GM23338 (cell line): ENCODE measurements at regions not wholly inside any gene's neighbourhood (a gene's known extent, or its start where the extent isn't known, plus 50 kb on each side); places are given as distances from the start of the nearest gene placed in this dataset.

Source experiments
- ATAC-seq: fragments of 200-7000 bp; cut with Tn5 transposase; 3 replicates; pipeline ENCODE4 v1.9.1; 2020
- DNase-seq: peaks from one replicate; pipeline ENCODE4 v3.0.0-alpha.2; 2015; ENCODE audit warnings: low spot score
- H2AFZ ChIP-seq: fragments of 200-600 bp; sonication (generic); 2 replicates; pipeline ENCODE4 v1.8.0; 2016; ENCODE audit warnings: antibody characterized with exemption, mild to moderate bottlenecking, moderate library complexity
- H3F3A ChIP-seq: fragments of 200-600 bp; sonication (generic); replicated peaks from 2 replicates; pipeline ENCODE4 v1.8.0; 2017; ENCODE audit warnings: antibody characterized with exemption, mixed run types, low read depth
- H3K27ac ChIP-seq: fragments of 200-600 bp; sonication (generic); 2 replicates; pipeline ENCODE4 v1.6.1; 2016; ENCODE audit warnings: low read depth
- H3K27me3 ChIP-seq: fragments of 200-600 bp; sonication (generic); 2 replicates; pipeline ENCODE4 v1.8.0; 2016; ENCODE audit warnings: mild to moderate bottlenecking, mixed run types, moderate library complexity; ENCODE audit not compliant: insufficient read depth
- H3K36me3 ChIP-seq: fragments of 200-600 bp; sonication (generic); 2 replicates; pipeline ENCODE4 v1.8.0; 2016; ENCODE audit warnings: mild to moderate bottlenecking; ENCODE audit not compliant: insufficient read depth
- H3K4me1 ChIP-seq: fragments of 200-600 bp; sonication (generic); 2 replicates; pipeline ENCODE4 v1.8.0; 2016; ENCODE audit warnings: mild to moderate bottlenecking, moderate library complexity; ENCODE audit not compliant: insufficient read depth
- H3K4me2 ChIP-seq: fragments of 200-600 bp; sonication (generic); 2 replicates; pipeline ENCODE4 v1.7.1; 2017; ENCODE audit warnings: mixed run types
- H3K4me3 ChIP-seq: fragments of 200-600 bp; sonication (generic); 2 replicates; pipeline ENCODE4 v1.6.1; 2016; ENCODE audit warnings: mixed run types
- H3K79me2 ChIP-seq: fragments of 200-600 bp; sonication (generic); replicated peaks from 2 replicates; pipeline ENCODE4 v1.8.0; 2017; ENCODE audit warnings: mild to moderate bottlenecking; ENCODE audit not compliant: insufficient read depth
- H3K9me2 ChIP-seq: fragments of 200-600 bp; sonication (generic); 2 replicates; pipeline ENCODE4 v1.8.0; 2017; ENCODE audit not compliant: insufficient read depth
- H4K20me1 ChIP-seq: fragments of 200-600 bp; sonication (generic); replicated peaks from 2 replicates; pipeline ENCODE4 v1.8.0; 2017; ENCODE audit warnings: mild to moderate bottlenecking; ENCODE audit not compliant: insufficient read depth
- H3K27ac Mint-ChIP-seq: 2 replicates; pipeline ENCODE4 v1.8.0; 2020; ENCODE audit warnings: inconsistent platforms, mild to moderate bottlenecking, moderate library complexity, mixed read lengths
- H3K27me3 Mint-ChIP-seq: 3 replicates; pipeline ENCODE4 v1.8.0; 2022; ENCODE audit warnings: low read depth, mild to moderate bottlenecking, moderate library complexity, mixed read lengths, inconsistent platforms; ENCODE audit not compliant: insufficient read depth, poor library complexity
- H3K36me3 Mint-ChIP-seq: 3 replicates; pipeline ENCODE4 v1.8.0; 2021; ENCODE audit warnings: low read depth, mild to moderate bottlenecking, inconsistent platforms, moderate library complexity, mixed read lengths
- H3K4me1 Mint-ChIP-seq: 3 replicates; pipeline ENCODE4 v1.8.0; 2020; ENCODE audit warnings: mild to moderate bottlenecking, inconsistent platforms, mixed read lengths
- H3K4me3 Mint-ChIP-seq: 3 replicates; pipeline ENCODE4 v1.8.0; 2021; ENCODE audit warnings: moderate library complexity, mild to moderate bottlenecking, inconsistent platforms, mixed read lengths
- H3K9me3 Mint-ChIP-seq: 3 replicates; pipeline ENCODE4 v1.8.0; 2020; ENCODE audit warnings: moderate library complexity, mild to moderate bottlenecking, inconsistent platforms, mixed read lengths
- CREB1 ChIP-seq: fragments of 250-450 bp; sonication (Bioruptor Pico); IDR thresholded peaks from 2 replicates; pipeline ENCODE4 v1.5.0; 2020; ENCODE audit warnings: low read depth, mild to moderate bottlenecking, moderate library complexity
- CTCF ChIP-seq, 2 experiments: fragments of 200-600 bp in 1 of 2; sonication (generic) in 1 of 2; conservative IDR thresholded peaks; 2 replicates each; pipeline versions ENCODE4 v1.5.1 to v1.6.1; 2016 to 2017; ENCODE audit warnings: antibody characterized with exemption in 2 of 2, low read depth in 2 of 2, mild to moderate bottlenecking in 2 of 2, moderate library complexity in 1 of 2
- ETS1 ChIP-seq: IDR thresholded peaks from 2 replicates; pipeline ENCODE4 v1.6.1; 2016; ENCODE audit warnings: antibody characterized with exemption
- POLR2AphosphoS5 ChIP-seq: IDR thresholded peaks from 2 replicates; pipeline ENCODE4 v1.6.1; 2016; ENCODE audit warnings: antibody characterized with exemption, low read depth
- ZNF114 ChIP-seq: fragments of 250-450 bp; sonication (Bioruptor Pico); IDR thresholded peaks from 2 replicates; pipeline ENCODE4 v1.5.0; 2020; ENCODE audit warnings: mild to moderate bottlenecking, moderate library complexity
- ZNF331 ChIP-seq: fragments of 250-450 bp; sonication (Bioruptor Pico); IDR thresholded peaks from 2 replicates; pipeline ENCODE4 v1.5.0; 2020; ENCODE audit warnings: low read depth, mild to moderate bottlenecking, moderate library complexity
- ZNF462 ChIP-seq: fragments of 250-450 bp; sonication (Bioruptor Pico); IDR thresholded peaks from 2 replicates; pipeline ENCODE4 v1.5.0; 2020; ENCODE audit warnings: mild to moderate bottlenecking, moderate library complexity

GRCh38 chr1:232873931-232874330 is 68.7 kb downstream of the MAP10 start (continued):
- TF ChIP-seq ZNF462 (CRISPR knock-in tag) (no peak), CREB1 (CRISPR knock-in tag) (no peak), ZNF331 (CRISPR knock-in tag) (no peak)

GRCh38 chr1:232875536-232875935 is 70.3 kb downstream of the MAP10 start:
- Histone ChIP-seq H3K9me2 (peaks cover 11% of the 10 kb centered on the region; the same call in 1 of the 2 replicates), H3K79me2 (no peaks in the 10 kb centered on the region), H4K20me1 (no peaks in the 10 kb centered on the region), H2AFZ (no peak overlapping the region), H3K36me3 (no peaks in the 10 kb centered on the region), H3F3A (no peaks in the 10 kb centered on the region), H3K27me3 (no peaks in the 10 kb centered on the region), H3K4me2 (no peak overlapping the region), H3K4me3 (no peak overlapping the region), H3K4me1 (no peaks in the 10 kb centered on the region), H3K27ac (no peak overlapping the region)
- Mint-ChIP-seq H3K27me3 (no peaks in the 10 kb centered on the region), H3K36me3 (no peaks in the 10 kb centered on the region), H3K9me3 (no peaks in the 10 kb centered on the region), H3K4me3 (no peak overlapping the region), H3K27ac (no peak overlapping the region), H3K4me1 (no peaks in the 10 kb centered on the region)
- ATAC-seq (no peak), DNase-seq (no peak)
- no peak for TF ChIP-seq CTCF (conservative IDR thresholded peaks at IDR 0.05; ENCODE audit: low read depth in 2 of 2)
- no peak for TF ChIP-seq CREB1 (CRISPR knock-in tag)
- no peak for TF ChIP-seq ZNF114 (CRISPR knock-in tag)
- TF ChIP-seq ZNF331 (CRISPR knock-in tag) = no peak
- TF ChIP-seq POLR2AphosphoS5 = no peak
- no peak for TF ChIP-seq ETS1
